A549 (cell line): ENCODE measurements at regions not wholly inside any gene's neighbourhood (a gene's known extent, or its start where the extent isn't known, plus 50 kb on each side); places are given as distances from the start of the nearest gene placed in this dataset.

Experiments
- BHLHE40 ChIP-seq: IDR thresholded peaks from 2 replicates; pipeline ENCODE4 v1.6.1; 2012; ENCODE audit warnings: low read depth, low read length, inconsistent platforms
- CEBPB ChIP-seq, 2 experiments: fragments of >200 bp in 1 of 2; sonication (Bioruptor Twin) in 1 of 2; formaldehyde crosslinking in 1 of 2; IDR thresholded peaks; 2 replicates each; pipeline ENCODE4 v1.6.1; 2012 to 2016
- EHMT2 ChIP-seq: fragments of 200-600 bp; sonication (generic); IDR thresholded peaks from 2 replicates; pipeline ENCODE4 v1.6.1; 2016; ENCODE audit warnings: antibody characterized with exemption, low read depth, mild to moderate bottlenecking, moderate library complexity
- HEYL ChIP-seq: fragments of 250-450 bp; sonication (Bioruptor Pico); IDR thresholded peaks from 2 replicates; pipeline ENCODE4 v1.8.0; 2021; ENCODE audit warnings: mild to moderate bottlenecking, moderate library complexity
- JUN ChIP-seq, 2 experiments: fragments of >200 bp; sonication (Bioruptor Twin); formaldehyde crosslinking; IDR thresholded peaks; 2 replicates in 1 of 2; 3 replicates in 1 of 2; pipeline ENCODE4 v1.6.1; 2016 to 2017
- JUNB ChIP-seq: fragments of >200 bp; sonication (Bioruptor Twin); formaldehyde crosslinking; IDR thresholded peaks from 2 replicates; pipeline ENCODE4 v1.6.1; 2016
- MYC ChIP-seq: IDR thresholded peaks from 2 replicates; pipeline ENCODE4 v1.6.1; 2012; ENCODE audit warnings: mild to moderate bottlenecking, inconsistent platforms, low read length, improper control_type of control experiment, borderline replicate concordance
- POLR2A ChIP-seq: IDR thresholded peaks from 2 replicates; pipeline ENCODE4 v1.6.1; 2012; ENCODE audit warnings: mild to moderate bottlenecking, low read length
- RAD21 ChIP-seq, 2 experiments: fragments of >200 bp in 1 of 2; sonication (Bioruptor Twin) in 1 of 2; formaldehyde crosslinking in 1 of 2; IDR thresholded peaks in 1 of 2; conservative IDR thresholded peaks in 1 of 2; 2 replicates in 1 of 2; 3 replicates in 1 of 2; pipeline ENCODE4 v1.6.1; 2012 to 2018; ENCODE audit warnings: inconsistent platforms in 1 of 2
- RFX5 ChIP-seq: fragments of 450-650 bp; IDR thresholded peaks from 2 replicates; pipeline ENCODE4 v1.7.1; 2014; ENCODE audit warnings: antibody characterized with exemption, mild to moderate bottlenecking, moderate library complexity
- TP53 ChIP-seq: fragments of 250-450 bp; sonication (Bioruptor Pico); IDR thresholded peaks from 2 replicates; pipeline ENCODE4 v1.5.0; 2021; ENCODE audit warnings: mild to moderate bottlenecking, moderate library complexity
- TF ChIP-seq, protein P1 (sequence below): fragments of 200-600 bp; sonication (generic); IDR thresholded peaks from 2 replicates; pipeline ENCODE4 v1.6.1; 2016; ENCODE audit warnings: antibody characterized with exemption, mild to moderate bottlenecking, moderate library complexity
- TF ChIP-seq, protein P2 (sequence below): fragments of >200 bp; sonication (Bioruptor Twin); formaldehyde crosslinking; IDR thresholded peaks from 3 replicates; pipeline ENCODE4 v1.5.1; 2016
- TF ChIP-seq, protein P3 (sequence below): fragments of >200 bp; sonication (Bioruptor Twin); formaldehyde crosslinking; IDR thresholded peaks from 3 replicates; pipeline ENCODE4 v1.6.1; 2016

DNA sequence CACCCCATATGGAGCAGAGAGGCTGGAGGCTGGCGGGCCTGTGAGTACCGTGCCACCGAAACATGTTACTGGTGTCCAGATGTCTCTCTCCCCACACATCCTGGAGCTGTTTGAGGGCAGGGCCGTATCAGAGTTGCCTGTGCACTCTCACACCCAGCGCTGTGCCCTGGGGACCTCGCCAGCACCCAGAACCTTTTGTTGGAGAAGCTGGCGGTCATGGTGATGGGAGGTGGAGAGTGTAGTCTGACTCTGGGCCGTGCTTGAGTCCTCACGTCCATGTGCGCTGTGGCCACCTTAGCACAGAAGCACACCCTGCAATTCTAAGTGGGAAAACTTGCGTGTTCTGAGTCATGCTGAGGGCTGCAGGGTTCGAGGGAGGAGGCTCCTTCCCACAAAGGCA lies 259.2 kb downstream of the NDUFA10 start:
- no peak for TF ChIP-seq POLR2A
- TF ChIP-seq, protein P1, sequence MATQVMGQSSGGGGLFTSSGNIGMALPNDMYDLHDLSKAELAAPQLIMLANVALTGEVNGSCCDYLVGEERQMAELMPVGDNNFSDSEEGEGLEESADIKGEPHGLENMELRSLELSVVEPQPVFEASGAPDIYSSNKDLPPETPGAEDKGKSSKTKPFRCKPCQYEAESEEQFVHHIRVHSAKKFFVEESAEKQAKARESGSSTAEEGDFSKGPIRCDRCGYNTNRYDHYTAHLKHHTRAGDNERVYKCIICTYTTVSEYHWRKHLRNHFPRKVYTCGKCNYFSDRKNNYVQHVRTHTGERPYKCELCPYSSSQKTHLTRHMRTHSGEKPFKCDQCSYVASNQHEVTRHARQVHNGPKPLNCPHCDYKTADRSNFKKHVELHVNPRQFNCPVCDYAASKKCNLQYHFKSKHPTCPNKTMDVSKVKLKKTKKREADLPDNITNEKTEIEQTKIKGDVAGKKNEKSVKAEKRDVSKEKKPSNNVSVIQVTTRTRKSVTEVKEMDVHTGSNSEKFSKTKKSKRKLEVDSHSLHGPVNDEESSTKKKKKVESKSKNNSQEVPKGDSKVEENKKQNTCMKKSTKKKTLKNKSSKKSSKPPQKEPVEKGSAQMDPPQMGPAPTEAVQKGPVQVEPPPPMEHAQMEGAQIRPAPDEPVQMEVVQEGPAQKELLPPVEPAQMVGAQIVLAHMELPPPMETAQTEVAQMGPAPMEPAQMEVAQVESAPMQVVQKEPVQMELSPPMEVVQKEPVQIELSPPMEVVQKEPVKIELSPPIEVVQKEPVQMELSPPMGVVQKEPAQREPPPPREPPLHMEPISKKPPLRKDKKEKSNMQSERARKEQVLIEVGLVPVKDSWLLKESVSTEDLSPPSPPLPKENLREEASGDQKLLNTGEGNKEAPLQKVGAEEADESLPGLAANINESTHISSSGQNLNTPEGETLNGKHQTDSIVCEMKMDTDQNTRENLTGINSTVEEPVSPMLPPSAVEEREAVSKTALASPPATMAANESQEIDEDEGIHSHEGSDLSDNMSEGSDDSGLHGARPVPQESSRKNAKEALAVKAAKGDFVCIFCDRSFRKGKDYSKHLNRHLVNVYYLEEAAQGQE: no peak
- TF ChIP-seq BHLHE40: no peak
- TF ChIP-seq RAD21 (conservative IDR thresholded peaks at IDR 0.05 in 1 of 2, IDR thresholded peaks at IDR 0.05 in 1 of 2): no peak
- TF ChIP-seq, protein P2, sequence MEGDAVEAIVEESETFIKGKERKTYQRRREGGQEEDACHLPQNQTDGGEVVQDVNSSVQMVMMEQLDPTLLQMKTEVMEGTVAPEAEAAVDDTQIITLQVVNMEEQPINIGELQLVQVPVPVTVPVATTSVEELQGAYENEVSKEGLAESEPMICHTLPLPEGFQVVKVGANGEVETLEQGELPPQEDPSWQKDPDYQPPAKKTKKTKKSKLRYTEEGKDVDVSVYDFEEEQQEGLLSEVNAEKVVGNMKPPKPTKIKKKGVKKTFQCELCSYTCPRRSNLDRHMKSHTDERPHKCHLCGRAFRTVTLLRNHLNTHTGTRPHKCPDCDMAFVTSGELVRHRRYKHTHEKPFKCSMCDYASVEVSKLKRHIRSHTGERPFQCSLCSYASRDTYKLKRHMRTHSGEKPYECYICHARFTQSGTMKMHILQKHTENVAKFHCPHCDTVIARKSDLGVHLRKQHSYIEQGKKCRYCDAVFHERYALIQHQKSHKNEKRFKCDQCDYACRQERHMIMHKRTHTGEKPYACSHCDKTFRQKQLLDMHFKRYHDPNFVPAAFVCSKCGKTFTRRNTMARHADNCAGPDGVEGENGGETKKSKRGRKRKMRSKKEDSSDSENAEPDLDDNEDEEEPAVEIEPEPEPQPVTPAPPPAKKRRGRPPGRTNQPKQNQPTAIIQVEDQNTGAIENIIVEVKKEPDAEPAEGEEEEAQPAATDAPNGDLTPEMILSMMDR: no peak
- TF ChIP-seq, protein P3, sequence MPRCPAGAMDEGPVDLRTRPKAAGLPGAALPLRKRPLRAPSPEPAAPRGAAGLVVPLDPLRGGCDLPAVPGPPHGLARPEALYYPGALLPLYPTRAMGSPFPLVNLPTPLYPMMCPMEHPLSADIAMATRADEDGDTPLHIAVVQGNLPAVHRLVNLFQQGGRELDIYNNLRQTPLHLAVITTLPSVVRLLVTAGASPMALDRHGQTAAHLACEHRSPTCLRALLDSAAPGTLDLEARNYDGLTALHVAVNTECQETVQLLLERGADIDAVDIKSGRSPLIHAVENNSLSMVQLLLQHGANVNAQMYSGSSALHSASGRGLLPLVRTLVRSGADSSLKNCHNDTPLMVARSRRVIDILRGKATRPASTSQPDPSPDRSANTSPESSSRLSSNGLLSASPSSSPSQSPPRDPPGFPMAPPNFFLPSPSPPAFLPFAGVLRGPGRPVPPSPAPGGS: no peak
- no peak for TF ChIP-seq CEBPB (IDR thresholded peaks at IDR 0.05)
- TF ChIP-seq JUNB: no peak
- TF ChIP-seq JUN (IDR thresholded peaks at IDR 0.05): no peak
- TF ChIP-seq MYC: no peak
- no peak for TF ChIP-seq RFX5
- TF ChIP-seq EHMT2: no peak
- no peak for TF ChIP-seq TP53 (CRISPR knock-in tag)
- TF ChIP-seq HEYL (CRISPR knock-in tag): no peak
